Prostate gland (tissue), 2 donors: ENCODE measurements at regions not wholly inside any gene's neighbourhood (a gene's known extent, or its start where the extent isn't known, plus 50 kb on each side); places are given as distances from the start of the nearest gene placed in this dataset.

Source experiments
- CTCF ChIP-seq, 4 experiments: fragments of 200-600 bp in 2 of 4; fragments of 450-650 bp in 2 of 4; sonication (generic) in 2 of 4; IDR thresholded peaks; 1 replicate in 3 of 4; 2 replicates in 1 of 4; pipeline ENCODE4 v1.5.1; 2016 to 2019; ENCODE audit warnings: antibody characterized with exemption in 4 of 4, mild to moderate bottlenecking in 2 of 4, moderate library complexity in 2 of 4
- POLR2A ChIP-seq: fragments of 450-650 bp; IDR thresholded peaks from one replicate; pipeline ENCODE4 v1.6.1; 2016; ENCODE audit warnings: antibody characterized with exemption, mild to moderate bottlenecking
- POLR2AphosphoS5 ChIP-seq: sonication (generic); formaldehyde crosslinking; IDR thresholded peaks from one replicate; pipeline ENCODE4 v1.6.1; 2017; ENCODE audit warnings: antibody characterized with exemption

DNA sequence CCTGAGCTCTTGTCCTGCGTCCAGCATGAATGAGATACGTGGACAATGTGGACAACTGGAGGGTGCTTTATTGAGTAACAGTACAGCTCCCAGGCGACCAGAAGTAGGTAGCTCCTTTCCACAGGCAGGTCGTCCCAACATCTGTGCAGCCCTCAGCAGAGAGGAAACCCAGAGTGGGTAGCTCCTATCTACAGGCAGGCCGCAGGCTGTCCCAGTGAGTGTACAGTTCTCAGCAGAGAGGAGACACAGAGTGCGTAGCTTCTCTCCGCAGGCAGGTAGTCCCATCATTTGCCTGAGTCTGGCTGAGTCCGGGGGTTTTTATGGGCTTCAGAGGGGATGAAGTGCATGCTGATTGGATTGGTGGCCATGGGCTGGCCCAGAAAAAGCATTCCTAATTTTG, 373.3 kb downstream of the CHSY3 start:
- TF ChIP-seq POLR2A (no peak), CTCF (IDR thresholded peaks at IDR 0.05) (no peak), POLR2AphosphoS5 (no peak)
